Fibroblast of the aortic adventitia (primary cell): ENCODE measurements at regions not wholly inside any gene's neighbourhood (a gene's known extent, or its start where the extent isn't known, plus 50 kb on each side); places are given as distances from the start of the nearest gene placed in this dataset.

ENCODE experiments used
- DNase-seq: peaks from one replicate; pipeline ENCODE4 v3.0.0-alpha.2; 2010; ENCODE audit warnings: low read depth
- H3K4me3 ChIP-seq: 2 replicates; pipeline ENCODE4 v1.5.1; 2011; ENCODE audit warnings: low read depth, mild to moderate bottlenecking, control low read depth, low read length, moderate library complexity
- CTCF ChIP-seq: IDR thresholded peaks from 2 replicates; pipeline ENCODE4 v1.5.1; 2011; ENCODE audit warnings: mild to moderate bottlenecking, low read length, control low read depth, inconsistent platforms; ENCODE audit not compliant: insufficient read depth

GRCh38 chr13:76516586-76516985, 369.6 kb downstream of the KCTD12 start:
- DNase-seq, result no peak
- H3K4me3 ChIP-seq, result no peak overlapping the region
- TF ChIP-seq CTCF, result no peak

- H3K4me3 ChIP-seq, result no peak overlapping the region
- TF ChIP-seq CTCF, result no peak
- peak; percentile 84 for DNase-seq
Observed at GRCh38 chr13:76516013-76516412, 370.2 kb downstream of the KCTD12 start.

- peak; percentile 95 for DNase-seq
- no peak for TF ChIP-seq CTCF
Observed at GRCh38 chr13:76512721-76513145, 373.5 kb downstream of the KCTD12 start.

GRCh38 chr13:76505437-76505836, 380.8 kb downstream of the KCTD12 start:
- H3K4me3 ChIP-seq, result no peak overlapping the region
- TF ChIP-seq CTCF, result no peak
- no peak for DNase-seq

More at GRCh38 chr13:76512721-76513145, 373.5 kb downstream of the KCTD12 start:
- H3K4me3 ChIP-seq, result no peak overlapping the region

- DNase-seq, result no peak
- H3K4me3 ChIP-seq, result no peak overlapping the region
- no peak for TF ChIP-seq CTCF
Observed at GRCh38 chr13:76503766-76504165, 382.4 kb downstream of the KCTD12 start.

GRCh38 chr13:76503291-76503690, 382.9 kb downstream of the KCTD12 start:
- H3K4me3 ChIP-seq, result no peak overlapping the region
- no peak for DNase-seq
- TF ChIP-seq CTCF, result no peak

GRCh38 chr13:76500894-76501293, 385.3 kb downstream of the KCTD12 start:
- no peak for TF ChIP-seq CTCF
- H3K4me3 ChIP-seq, result no peak overlapping the region
- DNase-seq, result no peak
